Activated CD4-positive, alpha-beta memory T cell treated with anti-CD3 and anti-CD28 coated beads, Interleukin-2, amount 10 ng/mL, durations not matched to agents 7 days and 5 days (primary cell): ENCODE measurements at regions not wholly inside any gene's neighbourhood (a gene's known extent, or its start where the extent isn't known, plus 50 kb on each side); places are given as distances from the start of the nearest gene placed in this dataset.
"Not testable (repeated sequence)": the region's sequence is repeated elsewhere in the genome, so short reads cannot be mapped to it uniquely, and the experiment has no call there.

Experiments used
- CTCF ChIA-PET: fragments of 350-600 bp; sonication (Branson Sonifier 250); formaldehyde crosslinking; loops from one replicate; lab custom pipeline; 2021; ENCODE audit warnings: antibody characterized with exemption, inconsistent platforms; lab: Charles Lee
- POLR2A ChIA-PET: fragments of 350-600 bp; sonication (Branson Sonifier 250); formaldehyde crosslinking; loops from one replicate; lab custom pipeline; 2021; ENCODE audit warnings: antibody characterized with exemption; lab: Charles Lee
- DNase-seq: peaks from one replicate; pipeline ENCODE4 v3.0.0-alpha.2; 2020
- H3K27ac Mint-ChIP-seq: one replicate; pipeline ENCODE4 v1.8.0; 2021; ENCODE audit warnings: mild to moderate bottlenecking, mixed read lengths
- H3K27me3 Mint-ChIP-seq: one replicate; pipeline ENCODE4 v1.8.0; 2021; ENCODE audit warnings: mixed read lengths
- H3K36me3 Mint-ChIP-seq: one replicate; pipeline ENCODE4 v1.8.0; 2021; ENCODE audit warnings: low read depth, mixed read lengths
- H3K4me1 Mint-ChIP-seq: one replicate; pipeline ENCODE4 v1.8.0; 2021; ENCODE audit warnings: mixed read lengths
- H3K4me3 Mint-ChIP-seq: one replicate; pipeline ENCODE4 v1.8.0; 2021; ENCODE audit warnings: mild to moderate bottlenecking, mixed read lengths
- H3K9me3 Mint-ChIP-seq: one replicate; pipeline ENCODE4 v1.8.0; 2021; ENCODE audit warnings: mixed read lengths

- peaks cover 11% of the 10 kb centered on the region for H3K36me3 Mint-ChIP-seq
- DNase-seq, result no peak
- no peak overlapping the region for H3K4me3 Mint-ChIP-seq
- CTCF ChIA-PET, result no interaction called here
- POLR2A ChIA-PET, result no interaction called here
- H3K27ac Mint-ChIP-seq, result no peak overlapping the region
- H3K4me1 Mint-ChIP-seq, result no peaks in the 10 kb centered on the region
- peaks cover 17% of the 10 kb centered on the region for H3K9me3 Mint-ChIP-seq
- no peaks in the 10 kb centered on the region for H3K27me3 Mint-ChIP-seq
Measured at GRCh38 chr12:46573347-46573658, 200.7 kb upstream of the SLC38A2 start.

- POLR2A ChIA-PET, result no interaction called here
- H3K9me3 Mint-ChIP-seq, result peaks cover 21% of the 10 kb centered on the region
- CTCF ChIA-PET, result no interaction called here
Measured at GRCh38 chr12:46572644-46573346, 200.2 kb upstream of the SLC38A2 start.

GRCh38 chr12:46571608-46572007 lies 199.0 kb upstream of the SLC38A2 start:
- POLR2A ChIA-PET, result no interaction called here
- no peaks in the 10 kb centered on the region for H3K27me3 Mint-ChIP-seq
- peaks cover 25% of the 10 kb centered on the region for H3K9me3 Mint-ChIP-seq
- H3K4me1 Mint-ChIP-seq, result no peaks in the 10 kb centered on the region
- no peak for DNase-seq
- H3K27ac Mint-ChIP-seq, result no peak overlapping the region
- H3K4me3 Mint-ChIP-seq, result no peak overlapping the region
- H3K36me3 Mint-ChIP-seq, result peaks cover 13% of the 10 kb centered on the region
- CTCF ChIA-PET, result no interaction called here

More at GRCh38 chr12:46572644-46573346, 200.2 kb upstream of the SLC38A2 start:
- Mint-ChIP-seq H3K4me3 (no peak overlapping the region), H3K36me3 (peaks cover 11% of the 10 kb centered on the region), H3K27ac (no peak overlapping the region), H3K27me3 (no peaks in the 10 kb centered on the region), H3K4me1 (no peaks in the 10 kb centered on the region)
- DNase-seq, result no peak

- Mint-ChIP-seq H3K9me3 (peaks cover 39% of the 10 kb centered on the region), H3K4me1 (no peaks in the 10 kb centered on the region), H3K4me3 (no peak overlapping the region), H3K27me3 (no peaks in the 10 kb centered on the region), H3K27ac (no peak overlapping the region), H3K36me3 (peaks cover 22% of the 10 kb centered on the region)
- DNase-seq, result no peak
- ChIA-PET CTCF (no interaction called here), POLR2A (no interaction called here)
Measured at GRCh38 chr12:46569826-46570439, 197.4 kb upstream of the SLC38A2 start.

GRCh38 chr12:46567667-46568066 lies 195.1 kb upstream of the SLC38A2 start:
- peaks cover 3% of the 10 kb centered on the region for H3K4me1 Mint-ChIP-seq
- no peak for DNase-seq
- POLR2A ChIA-PET, result no interaction called here
- H3K27ac Mint-ChIP-seq, result no peak overlapping the region
- peaks cover 44% of the 10 kb centered on the region for H3K9me3 Mint-ChIP-seq
- CTCF ChIA-PET, result interaction anchor here (0.6 kb wide), 1 partner anchor 578 kb away, joined by 3 read pairs; no protein-coding TSS in a partner anchor
- H3K27me3 Mint-ChIP-seq, result no peaks in the 10 kb centered on the region
- H3K4me3 Mint-ChIP-seq, result no peak overlapping the region
- H3K36me3 Mint-ChIP-seq, result peaks cover 23% of the 10 kb centered on the region

GRCh38 chr12:46562625-46563225 lies 190.2 kb upstream of the SLC38A2 start:
- Mint-ChIP-seq H3K36me3 (peaks cover 24% of the 10 kb centered on the region), H3K9me3 (peaks cover 29% of the 10 kb centered on the region), H3K27ac (no peak overlapping the region), H3K27me3 (no peaks in the 10 kb centered on the region), H3K4me1 (peaks cover 8% of the 10 kb centered on the region), H3K4me3 (no peak overlapping the region)
- no peak for DNase-seq
- ChIA-PET CTCF (interaction anchor here (0.5 kb wide), 1 partner anchor 108 kb away, joined by 3 read pairs; no protein-coding TSS in a partner anchor), POLR2A (no interaction called here)

- H3K4me3 Mint-ChIP-seq, H3K27ac Mint-ChIP-seq, POLR2A ChIA-PET, H3K4me1 Mint-ChIP-seq, H3K27me3 Mint-ChIP-seq, DNase-seq: not testable (repeated sequence)
- Mint-ChIP-seq H3K36me3 (peaks cover 19% of the 10 kb centered on the region), H3K9me3 (peaks cover 25% of the 10 kb centered on the region)
- CTCF ChIA-PET, result interaction anchor here (0.5 to 1.0 kb wide), 2 partner anchors 46 to 107 kb away, joined by 3 read pairs; no protein-coding TSS in a partner anchor
Measured at GRCh38 chr12:46561769-46562624, 189.4 kb upstream of the SLC38A2 start.

- CTCF ChIA-PET, result interaction anchor here (1.0 kb wide), 1 partner anchor 45 kb away, joined by 3 read pairs; no protein-coding TSS in a partner anchor
- Mint-ChIP-seq H3K4me3 (no peak overlapping the region), H3K9me3 (peaks cover 16% of the 10 kb centered on the region), H3K27ac (no peak overlapping the region), H3K36me3 (peaks cover 13% of the 10 kb centered on the region), H3K4me1 (peaks cover 8% of the 10 kb centered on the region), H3K27me3 (no peaks in the 10 kb centered on the region)
- no peak for DNase-seq
- POLR2A ChIA-PET, result no interaction called here
Measured at GRCh38 chr12:46560874-46561273, 188.3 kb upstream of the SLC38A2 start.

- H3K4me1 Mint-ChIP-seq, result peaks cover 8% of the 10 kb centered on the region
- peaks cover 9% of the 10 kb centered on the region for H3K9me3 Mint-ChIP-seq
- H3K27ac Mint-ChIP-seq, result no peak overlapping the region
- H3K4me3 Mint-ChIP-seq, result no peak overlapping the region
- no peaks in the 10 kb centered on the region for H3K27me3 Mint-ChIP-seq
- peaks cover 8% of the 10 kb centered on the region for H3K36me3 Mint-ChIP-seq
- POLR2A ChIA-PET, result no interaction called here
- CTCF ChIA-PET, result no interaction called here
- DNase-seq, result no peak
Measured at GRCh38 chr12:46560089-46560488, 187.5 kb upstream of the SLC38A2 start.

GRCh38 chr12:46559311-46559710 lies 186.7 kb upstream of the SLC38A2 start:
- H3K36me3 Mint-ChIP-seq, result peaks cover 9% of the 10 kb centered on the region
- no peak overlapping the region for H3K4me3 Mint-ChIP-seq
- H3K4me1 Mint-ChIP-seq, result peaks cover 10% of the 10 kb centered on the region
- no peak overlapping the region for H3K27ac Mint-ChIP-seq
- CTCF ChIA-PET, result no interaction called here
- peaks cover 7% of the 10 kb centered on the region for H3K9me3 Mint-ChIP-seq
- DNase-seq, result no peak
- H3K27me3 Mint-ChIP-seq, result no peaks in the 10 kb centered on the region
- POLR2A ChIA-PET, result no interaction called here

GRCh38 chr12:46558677-46559076 lies 186.1 kb upstream of the SLC38A2 start:
- H3K4me1 Mint-ChIP-seq, result peaks cover 10% of the 10 kb centered on the region
- H3K27ac Mint-ChIP-seq, result no peak overlapping the region
- no peaks in the 10 kb centered on the region for H3K27me3 Mint-ChIP-seq
- no peak overlapping the region for H3K4me3 Mint-ChIP-seq
- H3K36me3 Mint-ChIP-seq, result peaks cover 9% of the 10 kb centered on the region
- no peak for DNase-seq
- ChIA-PET POLR2A (no interaction called here), CTCF (no interaction called here)
- peaks cover 5% of the 10 kb centered on the region for H3K9me3 Mint-ChIP-seq

GRCh38 chr12:46557539-46558373 lies 185.2 kb upstream of the SLC38A2 start:
- no peaks in the 10 kb centered on the region for H3K27me3 Mint-ChIP-seq
- peaks cover 8% of the 10 kb centered on the region for H3K4me1 Mint-ChIP-seq
- DNase-seq, result no peak
- peaks cover 5% of the 10 kb centered on the region for H3K9me3 Mint-ChIP-seq
- H3K27ac Mint-ChIP-seq, result no peak overlapping the region
- ChIA-PET POLR2A (no interaction called here), CTCF (no interaction called here)
- H3K4me3 Mint-ChIP-seq, result no peak overlapping the region
- peaks cover 9% of the 10 kb centered on the region for H3K36me3 Mint-ChIP-seq
